ENCODE measurements at regions not wholly inside any gene's neighbourhood (a gene's known extent, or its start where the extent isn't known, plus 50 kb on each side); places are given as distances from the start of the nearest gene placed in this dataset.

- Mint-ChIP-seq H3K36me3 (ENCODE audit: low read depth, unreplicated experiment) (no peaks in the 10 kb centered on the region), H3K4me3 (ENCODE audit: unreplicated experiment) (no peak overlapping the region), H3K4me1 (ENCODE audit: low read depth, unreplicated experiment) (peaks cover 6% of the 10 kb centered on the region), H3K9me3 (ENCODE audit: unreplicated experiment) (no peaks in the 10 kb centered on the region), H3K27me3 (ENCODE audit: low read depth, unreplicated experiment) (peaks cover 8% of the 10 kb centered on the region), H3K27ac (ENCODE audit: unreplicated experiment) (no peak overlapping the region)
- no peak overlapping the region for H2AFZ ChIP-seq (ENCODE audit: low read depth, low read length)
- no peak overlapping the region for H3K4me3 ChIP-seq (ENCODE audit: insufficient read depth, low read depth, low read length)
- H3K79me2 ChIP-seq (ENCODE audit: insufficient read depth, low read length), result no peaks in the 10 kb centered on the region
- H3K36me3 ChIP-seq (ENCODE audit: insufficient read depth, low read length), result no peaks in the 10 kb centered on the region
- DNase-seq (ENCODE audit: low read depth) (no peak), FAIRE-seq (no peak)
- no peak overlapping the region for H3K27ac ChIP-seq (ENCODE audit: low read depth, low read length)
- H4K20me1 ChIP-seq (ENCODE audit: insufficient read depth, low read length), result no peaks in the 10 kb centered on the region
- no peak overlapping the region for H3K9ac ChIP-seq (ENCODE audit: low read length)
- no peaks in the 10 kb centered on the region for H3K27me3 ChIP-seq (ENCODE audit: insufficient read depth, low read length)
- H3K4me1 ChIP-seq (ENCODE audit: insufficient read depth, low read length), result no peaks in the 10 kb centered on the region
- no peaks in the 10 kb centered on the region for H3K9me3 ChIP-seq (ENCODE audit: insufficient read depth, low read depth, low read length)
- H3K4me2 ChIP-seq (ENCODE audit: low read length), result no peak overlapping the region
- TF ChIP-seq, protein P1, sequence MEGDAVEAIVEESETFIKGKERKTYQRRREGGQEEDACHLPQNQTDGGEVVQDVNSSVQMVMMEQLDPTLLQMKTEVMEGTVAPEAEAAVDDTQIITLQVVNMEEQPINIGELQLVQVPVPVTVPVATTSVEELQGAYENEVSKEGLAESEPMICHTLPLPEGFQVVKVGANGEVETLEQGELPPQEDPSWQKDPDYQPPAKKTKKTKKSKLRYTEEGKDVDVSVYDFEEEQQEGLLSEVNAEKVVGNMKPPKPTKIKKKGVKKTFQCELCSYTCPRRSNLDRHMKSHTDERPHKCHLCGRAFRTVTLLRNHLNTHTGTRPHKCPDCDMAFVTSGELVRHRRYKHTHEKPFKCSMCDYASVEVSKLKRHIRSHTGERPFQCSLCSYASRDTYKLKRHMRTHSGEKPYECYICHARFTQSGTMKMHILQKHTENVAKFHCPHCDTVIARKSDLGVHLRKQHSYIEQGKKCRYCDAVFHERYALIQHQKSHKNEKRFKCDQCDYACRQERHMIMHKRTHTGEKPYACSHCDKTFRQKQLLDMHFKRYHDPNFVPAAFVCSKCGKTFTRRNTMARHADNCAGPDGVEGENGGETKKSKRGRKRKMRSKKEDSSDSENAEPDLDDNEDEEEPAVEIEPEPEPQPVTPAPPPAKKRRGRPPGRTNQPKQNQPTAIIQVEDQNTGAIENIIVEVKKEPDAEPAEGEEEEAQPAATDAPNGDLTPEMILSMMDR (IDR thresholded peaks at IDR 0.05; ENCODE audit: insufficient read depth, low read depth, low read length), result no peak
- TF ChIP-seq EZH2 (IDR thresholded peaks at IDR 0.05; ENCODE audit: insufficient read depth, low read length), result no peak
These were observed 136.2 kb upstream of the CTTNBP2 start for GRCh38 chr7:118009419-118009818.

DNA sequence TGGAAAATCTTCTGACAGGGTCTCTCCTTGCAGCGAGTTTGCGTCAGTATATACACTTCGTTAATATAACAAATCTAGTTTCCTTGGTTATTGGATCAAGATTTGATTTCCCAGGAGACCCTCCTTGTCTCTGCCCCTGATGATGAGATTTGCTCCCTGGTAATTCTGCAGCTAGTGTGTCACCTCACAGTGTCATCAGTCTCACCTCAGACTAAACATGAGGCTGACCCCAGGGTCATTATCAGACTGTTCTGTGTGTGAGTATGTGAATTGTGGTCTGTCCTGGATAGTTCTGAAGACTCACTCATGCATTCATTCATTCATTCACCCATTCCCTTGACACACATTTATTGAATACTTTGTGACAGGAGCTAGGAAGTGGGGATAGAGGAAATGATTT, 138.4 kb upstream of the CTTNBP2 start:
- no peak overlapping the region for H3K27ac ChIP-seq (ENCODE audit: low read depth, low read length)
- no peak overlapping the region for H2AFZ ChIP-seq (ENCODE audit: low read depth, low read length)
- no peaks in the 10 kb centered on the region for H3K27me3 ChIP-seq (ENCODE audit: insufficient read depth, low read length)
- H3K4me3 ChIP-seq (ENCODE audit: insufficient read depth, low read depth, low read length), result no peak overlapping the region
- Mint-ChIP-seq H3K9me3 (ENCODE audit: unreplicated experiment) (peaks cover 4% of the 10 kb centered on the region), H3K36me3 (ENCODE audit: low read depth, unreplicated experiment) (no peaks in the 10 kb centered on the region), H3K4me3 (ENCODE audit: unreplicated experiment) (no peak overlapping the region), H3K4me1 (ENCODE audit: low read depth, unreplicated experiment) (peaks cover 6% of the 10 kb centered on the region), H3K27me3 (ENCODE audit: low read depth, unreplicated experiment) (peaks cover 2% of the 10 kb centered on the region), H3K27ac (ENCODE audit: unreplicated experiment) (no peak overlapping the region)
- no peaks in the 10 kb centered on the region for H3K4me1 ChIP-seq (ENCODE audit: insufficient read depth, low read length)
- H3K36me3 ChIP-seq (ENCODE audit: insufficient read depth, low read length), result no peaks in the 10 kb centered on the region
- H3K79me2 ChIP-seq (ENCODE audit: insufficient read depth, low read length), result no peaks in the 10 kb centered on the region
- FAIRE-seq (no peak), DNase-seq (ENCODE audit: low read depth) (no peak)
- H4K20me1 ChIP-seq (ENCODE audit: insufficient read depth, low read length), result no peaks in the 10 kb centered on the region
- no peak for TF ChIP-seq EZH2 (IDR thresholded peaks at IDR 0.05; ENCODE audit: insufficient read depth, low read length)
- TF ChIP-seq, protein P1 (IDR thresholded peaks at IDR 0.05; ENCODE audit: insufficient read depth, low read depth, low read length), result no peak
- no peak overlapping the region for H3K4me2 ChIP-seq (ENCODE audit: low read length)
- no peak overlapping the region for H3K9ac ChIP-seq (ENCODE audit: low read length)
- H3K9me3 ChIP-seq (ENCODE audit: insufficient read depth, low read depth, low read length), result no peaks in the 10 kb centered on the region

GRCh38 chr7:118013252-118014010, 140.2 kb upstream of the CTTNBP2 start:
- peaks cover 6% of the 10 kb centered on the region for H3K9me3 Mint-ChIP-seq (ENCODE audit: unreplicated experiment)
- no peak overlapping the region for H3K4me3 Mint-ChIP-seq (ENCODE audit: unreplicated experiment)
- H3K36me3 Mint-ChIP-seq (ENCODE audit: low read depth, unreplicated experiment), result no peaks in the 10 kb centered on the region
- H3K4me1 Mint-ChIP-seq (ENCODE audit: low read depth, unreplicated experiment), result no peaks in the 10 kb centered on the region
- Histone ChIP-seq H3K4me1 (ENCODE audit: insufficient read depth, low read length) (no peaks in the 10 kb centered on the region), H2AFZ (ENCODE audit: low read depth, low read length) (no peak overlapping the region), H3K79me2 (ENCODE audit: insufficient read depth, low read length) (no peaks in the 10 kb centered on the region), H3K4me3 (ENCODE audit: insufficient read depth, low read depth, low read length) (no peak overlapping the region), H3K4me2 (ENCODE audit: low read length) (no peak overlapping the region), H3K36me3 (ENCODE audit: insufficient read depth, low read length) (no peaks in the 10 kb centered on the region), H3K27me3 (ENCODE audit: insufficient read depth, low read length) (no peaks in the 10 kb centered on the region), H3K9me3 (ENCODE audit: insufficient read depth, low read depth, low read length) (no peaks in the 10 kb centered on the region), H3K9ac (ENCODE audit: low read length) (no peak overlapping the region), H4K20me1 (ENCODE audit: insufficient read depth, low read length) (no peaks in the 10 kb centered on the region), H3K27ac (ENCODE audit: low read depth, low read length) (no peak overlapping the region)
- no peak for FAIRE-seq
- H3K27me3 Mint-ChIP-seq (ENCODE audit: low read depth, unreplicated experiment), result peaks cover 2% of the 10 kb centered on the region
- TF ChIP-seq, protein P1 (IDR thresholded peaks at IDR 0.05; ENCODE audit: insufficient read depth, low read depth, low read length), result no peak
- H3K27ac Mint-ChIP-seq (ENCODE audit: unreplicated experiment), result no peak overlapping the region
- DNase-seq (ENCODE audit: low read depth), result no peak

Measured in astrocyte (in vitro differentiated cells and primary cell).